SK-N-SH treated with all-trans-retinoic acid at 6 μM for 48 hours (cell line): ENCODE measurements at regions not wholly inside any gene's neighbourhood (a gene's known extent, or its start where the extent isn't known, plus 50 kb on each side); places are given as distances from the start of the nearest gene placed in this dataset.

Source experiments
- ARNTL ChIP-seq: fragments of 450-650 bp; formaldehyde crosslinking; IDR thresholded peaks from 2 replicates; pipeline ENCODE4 v1.5.0; 2020; ENCODE audit warnings: low read depth, mild to moderate bottlenecking, moderate library complexity, borderline replicate concordance
- ISL1 ChIP-seq: fragments of 250-450 bp; sonication (Bioruptor Pico); IDR thresholded peaks from 2 replicates; pipeline ENCODE4 v2.1.2; 2022; ENCODE audit warnings: mild to moderate bottlenecking, moderate library complexity
- POU6F1 ChIP-seq: fragments of 250-450 bp; sonication (Bioruptor Pico); IDR thresholded peaks from 2 replicates; pipeline ENCODE4 v1.8.0; 2021; ENCODE audit warnings: low read depth, mild to moderate bottlenecking, moderate library complexity, borderline replicate concordance
- PPARA ChIP-seq: fragments of 250-450 bp; sonication (Bioruptor Pico); IDR thresholded peaks from 2 replicates; pipeline ENCODE4 v1.5.0; 2020; ENCODE audit warnings: mild to moderate bottlenecking, borderline replicate concordance
- RARB ChIP-seq: fragments of 250-450 bp; sonication (Bioruptor Pico); IDR thresholded peaks from 2 replicates; pipeline ENCODE4 v1.8.0; 2021; ENCODE audit warnings: mild to moderate bottlenecking, moderate library complexity
- SNAI2 ChIP-seq: fragments of 250-450 bp; sonication (Bioruptor Pico); IDR thresholded peaks from 2 replicates; pipeline ENCODE4 v1.5.0; 2020; ENCODE audit warnings: mild to moderate bottlenecking, moderate library complexity
- TCF4 ChIP-seq: fragments of 250-450 bp; sonication (Bioruptor Pico); IDR thresholded peaks from 2 replicates; pipeline ENCODE4 v1.8.0; 2021; ENCODE audit warnings: mild to moderate bottlenecking, moderate library complexity, borderline replicate concordance
- ZFP3 ChIP-seq: fragments of 250-450 bp; sonication (Bioruptor Pico); IDR thresholded peaks from 2 replicates; pipeline ENCODE4 v1.5.0; 2020; ENCODE audit warnings: mild to moderate bottlenecking, moderate library complexity
- ZFP30 ChIP-seq: fragments of 450-650 bp; formaldehyde crosslinking; IDR thresholded peaks from 2 replicates; pipeline ENCODE4 v1.5.0; 2022; ENCODE audit warnings: mild to moderate bottlenecking, moderate library complexity
- TF ChIP-seq, protein P1 (sequence below): fragments of 250-450 bp; sonication (Bioruptor Pico); IDR thresholded peaks from 2 replicates; pipeline ENCODE4 v1.5.1; 2021; ENCODE audit warnings: mild to moderate bottlenecking, moderate library complexity
- TF ChIP-seq, protein P2 (sequence below): fragments of 250-450 bp; sonication (Bioruptor Pico); IDR thresholded peaks from 2 replicates; pipeline ENCODE4 v1.8.0; 2020; ENCODE audit warnings: mild to moderate bottlenecking, moderate library complexity, borderline replicate concordance
- TF ChIP-seq, protein P3 (sequence below): fragments of 250-450 bp; sonication (Bioruptor Pico); IDR thresholded peaks from 2 replicates; pipeline ENCODE4 v1.5.0; 2020; ENCODE audit warnings: mild to moderate bottlenecking, moderate library complexity
- TF ChIP-seq, protein P4 (sequence below): fragments of 250-450 bp; sonication (Bioruptor Pico); IDR thresholded peaks from 2 replicates; pipeline ENCODE4 v1.5.1; 2020; ENCODE audit warnings: low read depth, mild to moderate bottlenecking, moderate library complexity

DNA sequence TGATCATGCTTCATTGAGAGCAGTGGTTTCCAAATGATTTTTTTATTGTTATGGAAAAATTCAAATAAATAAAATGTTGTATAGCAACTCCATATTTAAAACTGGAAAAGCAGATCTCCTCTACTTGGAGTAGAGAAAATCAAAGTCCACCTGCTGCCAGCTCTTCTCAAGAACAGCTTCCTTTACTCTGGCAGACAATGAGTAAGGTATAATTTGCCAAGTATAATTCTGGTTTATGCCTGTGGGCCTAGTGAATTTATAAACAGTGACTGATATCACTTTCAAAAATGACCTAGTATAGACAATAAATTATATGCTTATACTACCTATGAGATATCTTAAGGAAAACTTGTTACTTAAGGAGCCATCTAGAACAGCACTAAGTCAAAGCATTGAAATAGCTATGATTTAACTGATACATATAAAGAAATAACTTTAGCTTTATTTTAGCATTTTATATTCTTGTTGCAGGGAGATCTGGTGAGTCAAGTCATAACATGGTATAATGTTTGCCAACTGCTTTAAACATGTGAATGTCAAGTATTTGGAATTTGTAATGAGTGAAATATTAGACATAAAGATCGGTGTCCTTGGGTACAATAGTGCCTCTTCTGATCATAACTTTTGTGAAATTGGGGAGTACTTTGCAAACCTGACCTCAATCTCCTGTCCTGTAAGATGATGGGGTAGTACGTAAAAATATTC is 1389.1 kb upstream of the PIK3C3 start:
- no peak for TF ChIP-seq ISL1 (CRISPR knock-in tag)
- no peak for TF ChIP-seq RARB (CRISPR knock-in tag)
- TF ChIP-seq POU6F1 (CRISPR knock-in tag) = no peak
- TF ChIP-seq, protein P1, sequence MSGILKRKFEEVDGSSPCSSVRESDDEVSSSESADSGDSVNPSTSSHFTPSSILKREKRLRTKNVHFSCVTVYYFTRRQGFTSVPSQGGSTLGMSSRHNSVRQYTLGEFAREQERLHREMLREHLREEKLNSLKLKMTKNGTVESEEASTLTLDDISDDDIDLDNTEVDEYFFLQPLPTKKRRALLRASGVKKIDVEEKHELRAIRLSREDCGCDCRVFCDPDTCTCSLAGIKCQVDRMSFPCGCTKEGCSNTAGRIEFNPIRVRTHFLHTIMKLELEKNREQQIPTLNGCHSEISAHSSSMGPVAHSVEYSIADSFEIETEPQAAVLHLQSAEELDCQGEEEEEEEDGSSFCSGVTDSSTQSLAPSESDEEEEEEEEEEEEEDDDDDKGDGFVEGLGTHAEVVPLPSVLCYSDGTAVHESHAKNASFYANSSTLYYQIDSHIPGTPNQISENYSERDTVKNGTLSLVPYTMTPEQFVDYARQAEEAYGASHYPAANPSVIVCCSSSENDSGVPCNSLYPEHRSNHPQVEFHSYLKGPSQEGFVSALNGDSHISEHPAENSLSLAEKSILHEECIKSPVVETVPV (CRISPR knock-in tag) = no peak
- no peak for TF ChIP-seq ARNTL (CRISPR knock-in tag)
- TF ChIP-seq, protein P2, sequence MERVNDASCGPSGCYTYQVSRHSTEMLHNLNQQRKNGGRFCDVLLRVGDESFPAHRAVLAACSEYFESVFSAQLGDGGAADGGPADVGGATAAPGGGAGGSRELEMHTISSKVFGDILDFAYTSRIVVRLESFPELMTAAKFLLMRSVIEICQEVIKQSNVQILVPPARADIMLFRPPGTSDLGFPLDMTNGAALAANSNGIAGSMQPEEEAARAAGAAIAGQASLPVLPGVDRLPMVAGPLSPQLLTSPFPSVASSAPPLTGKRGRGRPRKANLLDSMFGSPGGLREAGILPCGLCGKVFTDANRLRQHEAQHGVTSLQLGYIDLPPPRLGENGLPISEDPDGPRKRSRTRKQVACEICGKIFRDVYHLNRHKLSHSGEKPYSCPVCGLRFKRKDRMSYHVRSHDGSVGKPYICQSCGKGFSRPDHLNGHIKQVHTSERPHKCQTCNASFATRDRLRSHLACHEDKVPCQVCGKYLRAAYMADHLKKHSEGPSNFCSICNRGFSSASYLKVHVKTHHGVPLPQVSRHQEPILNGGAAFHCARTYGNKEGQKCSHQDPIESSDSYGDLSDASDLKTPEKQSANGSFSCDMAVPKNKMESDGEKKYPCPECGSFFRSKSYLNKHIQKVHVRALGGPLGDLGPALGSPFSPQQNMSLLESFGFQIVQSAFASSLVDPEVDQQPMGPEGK (CRISPR knock-in tag) = no peak
- TF ChIP-seq, protein P3, sequence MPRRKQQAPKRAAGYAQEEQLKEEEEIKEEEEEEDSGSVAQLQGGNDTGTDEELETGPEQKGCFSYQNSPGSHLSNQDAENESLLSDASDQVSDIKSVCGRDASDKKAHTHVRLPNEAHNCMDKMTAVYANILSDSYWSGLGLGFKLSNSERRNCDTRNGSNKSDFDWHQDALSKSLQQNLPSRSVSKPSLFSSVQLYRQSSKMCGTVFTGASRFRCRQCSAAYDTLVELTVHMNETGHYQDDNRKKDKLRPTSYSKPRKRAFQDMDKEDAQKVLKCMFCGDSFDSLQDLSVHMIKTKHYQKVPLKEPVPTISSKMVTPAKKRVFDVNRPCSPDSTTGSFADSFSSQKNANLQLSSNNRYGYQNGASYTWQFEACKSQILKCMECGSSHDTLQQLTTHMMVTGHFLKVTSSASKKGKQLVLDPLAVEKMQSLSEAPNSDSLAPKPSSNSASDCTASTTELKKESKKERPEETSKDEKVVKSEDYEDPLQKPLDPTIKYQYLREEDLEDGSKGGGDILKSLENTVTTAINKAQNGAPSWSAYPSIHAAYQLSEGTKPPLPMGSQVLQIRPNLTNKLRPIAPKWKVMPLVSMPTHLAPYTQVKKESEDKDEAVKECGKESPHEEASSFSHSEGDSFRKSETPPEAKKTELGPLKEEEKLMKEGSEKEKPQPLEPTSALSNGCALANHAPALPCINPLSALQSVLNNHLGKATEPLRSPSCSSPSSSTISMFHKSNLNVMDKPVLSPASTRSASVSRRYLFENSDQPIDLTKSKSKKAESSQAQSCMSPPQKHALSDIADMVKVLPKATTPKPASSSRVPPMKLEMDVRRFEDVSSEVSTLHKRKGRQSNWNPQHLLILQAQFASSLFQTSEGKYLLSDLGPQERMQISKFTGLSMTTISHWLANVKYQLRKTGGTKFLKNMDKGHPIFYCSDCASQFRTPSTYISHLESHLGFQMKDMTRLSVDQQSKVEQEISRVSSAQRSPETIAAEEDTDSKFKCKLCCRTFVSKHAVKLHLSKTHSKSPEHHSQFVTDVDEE (CRISPR knock-in tag) = no peak
- no peak for TF ChIP-seq PPARA (CRISPR knock-in tag)
- TF ChIP-seq, protein P4, sequence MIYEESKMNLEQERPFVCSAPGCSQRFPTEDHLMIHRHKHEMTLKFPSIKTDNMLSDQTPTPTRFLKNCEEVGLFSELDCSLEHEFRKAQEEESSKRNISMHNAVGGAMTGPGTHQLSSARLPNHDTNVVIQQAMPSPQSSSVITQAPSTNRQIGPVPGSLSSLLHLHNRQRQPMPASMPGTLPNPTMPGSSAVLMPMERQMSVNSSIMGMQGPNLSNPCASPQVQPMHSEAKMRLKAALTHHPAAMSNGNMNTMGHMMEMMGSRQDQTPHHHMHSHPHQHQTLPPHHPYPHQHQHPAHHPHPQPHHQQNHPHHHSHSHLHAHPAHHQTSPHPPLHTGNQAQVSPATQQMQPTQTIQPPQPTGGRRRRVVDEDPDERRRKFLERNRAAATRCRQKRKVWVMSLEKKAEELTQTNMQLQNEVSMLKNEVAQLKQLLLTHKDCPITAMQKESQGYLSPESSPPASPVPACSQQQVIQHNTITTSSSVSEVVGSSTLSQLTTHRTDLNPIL = no peak
- no peak for TF ChIP-seq ZFP30 (CRISPR knock-in tag)
- no peak for TF ChIP-seq TCF4
- no peak for TF ChIP-seq SNAI2 (CRISPR knock-in tag)
- TF ChIP-seq ZFP3 = no peak
